ENCODE measurements at regions not wholly inside any gene's neighbourhood (a gene's known extent, or its start where the extent isn't known, plus 50 kb on each side); places are given as distances from the start of the nearest gene placed in this dataset.

DNA sequence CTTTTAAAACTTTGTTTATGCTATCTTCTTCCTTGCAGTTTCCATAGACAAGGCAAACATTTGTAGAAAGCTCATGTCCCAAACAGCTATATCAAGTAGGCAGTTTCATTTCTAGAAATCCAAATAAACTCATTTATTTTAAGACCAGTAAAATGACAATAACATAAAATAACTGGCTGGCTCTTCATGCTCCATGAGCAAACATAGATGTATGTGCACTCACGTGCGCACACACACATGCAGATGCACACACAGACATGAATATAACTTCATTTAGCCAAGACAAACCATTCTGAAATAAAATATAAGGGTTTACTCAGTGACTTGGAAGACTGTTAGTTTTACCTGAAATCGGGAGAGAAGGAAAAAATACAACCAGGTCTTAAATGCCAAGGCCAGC, 176.5 kb upstream of the GAS1 start:
- no peak for TF ChIP-seq POLR2A (IDR thresholded peaks at IDR 0.05)
- TF ChIP-seq, protein P1, sequence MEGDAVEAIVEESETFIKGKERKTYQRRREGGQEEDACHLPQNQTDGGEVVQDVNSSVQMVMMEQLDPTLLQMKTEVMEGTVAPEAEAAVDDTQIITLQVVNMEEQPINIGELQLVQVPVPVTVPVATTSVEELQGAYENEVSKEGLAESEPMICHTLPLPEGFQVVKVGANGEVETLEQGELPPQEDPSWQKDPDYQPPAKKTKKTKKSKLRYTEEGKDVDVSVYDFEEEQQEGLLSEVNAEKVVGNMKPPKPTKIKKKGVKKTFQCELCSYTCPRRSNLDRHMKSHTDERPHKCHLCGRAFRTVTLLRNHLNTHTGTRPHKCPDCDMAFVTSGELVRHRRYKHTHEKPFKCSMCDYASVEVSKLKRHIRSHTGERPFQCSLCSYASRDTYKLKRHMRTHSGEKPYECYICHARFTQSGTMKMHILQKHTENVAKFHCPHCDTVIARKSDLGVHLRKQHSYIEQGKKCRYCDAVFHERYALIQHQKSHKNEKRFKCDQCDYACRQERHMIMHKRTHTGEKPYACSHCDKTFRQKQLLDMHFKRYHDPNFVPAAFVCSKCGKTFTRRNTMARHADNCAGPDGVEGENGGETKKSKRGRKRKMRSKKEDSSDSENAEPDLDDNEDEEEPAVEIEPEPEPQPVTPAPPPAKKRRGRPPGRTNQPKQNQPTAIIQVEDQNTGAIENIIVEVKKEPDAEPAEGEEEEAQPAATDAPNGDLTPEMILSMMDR (IDR thresholded peaks at IDR 0.05) = no peak

Measured in testis (tissue), 2 donors.